ENCODE measurements at regions not wholly inside any gene's neighbourhood (a gene's known extent, or its start where the extent isn't known, plus 50 kb on each side); places are given as distances from the start of the nearest gene placed in this dataset.
"Not testable (repeated sequence)": the region's sequence is repeated elsewhere in the genome, so short reads cannot be mapped to it uniquely, and the experiment has no call there.

- peak in 1 of 2 donors; percentile 30 for DNase-seq
- Histone ChIP-seq H3K9me3 (no peaks in the 10 kb centered on the region), H3K36me3 (no peaks in the 10 kb centered on the region), H3K4me3 (replicated peaks in 1 of 3) (no peak overlapping the region), H3K27ac (no peak overlapping the region), H3K4me1 (peaks cover 0 to 6% of the 10 kb centered on the region in 2 donors), H3K27me3 (no peaks in the 10 kb centered on the region)
- intact Hi-C loops (cut with DNase I), result no loop called here
- 29 to 41% methylated on average over 7 of the region's 7 CpGs for WGBS, 2 donors
- TF ChIP-seq POLR2A (IDR thresholded peaks at IDR 0.05), result no peak
- TF ChIP-seq CTCF (IDR thresholded peaks at IDR 0.05), result no peak
These were observed 54.3 kb upstream of the CIT start for GRCh38 chr12:119931402-119931801.

GRCh38 chr12:119932921-119933320, 55.8 kb upstream of the CIT start:
- intact Hi-C loops (cut with DNase I), result no loop called here
- WGBS, 2 donors, result 72 to 87% methylated on average over 3 of the region's 3 CpGs
- no peak for DNase-seq
- H3K36me3 ChIP-seq, result no peaks in the 10 kb centered on the region
- no peak overlapping the region for H3K4me3 ChIP-seq (replicated peaks in 1 of 3)
- H3K27ac ChIP-seq, result no peak overlapping the region
- H3K27me3 ChIP-seq, result no peaks in the 10 kb centered on the region
- no peak for TF ChIP-seq CTCF (IDR thresholded peaks at IDR 0.05)
- TF ChIP-seq POLR2A (IDR thresholded peaks at IDR 0.05), result no peak
- H3K9me3 ChIP-seq, result no peaks in the 10 kb centered on the region
- H3K4me1 ChIP-seq, result peaks cover 0 to 6% of the 10 kb centered on the region in 2 donors

- H3K4me3 ChIP-seq (replicated peaks in 1 of 3); H3K27ac ChIP-seq; H3K36me3 ChIP-seq; DNase-seq; H3K27me3 ChIP-seq; intact Hi-C loops (cut with DNase I); H3K9me3 ChIP-seq; H3K4me1 ChIP-seq: not testable (repeated sequence)
- 76% methylated on average over 10 of the region's 10 CpGs for WGBS, 2 donors
These were observed 54.3 kb upstream of the BICDL1 start for GRCh38 chr12:119934780-119935179.

GRCh38 chr12:119936705-119937311, 52.2 kb upstream of the BICDL1 start:
- Histone ChIP-seq H3K27me3 (no peaks in the 10 kb centered on the region), H3K4me3 (replicated peaks in 1 of 3) (no peak overlapping the region), H3K27ac (no peak overlapping the region), H3K9me3 (no peaks in the 10 kb centered on the region), H3K4me1 (no peaks in the 10 kb centered on the region), H3K36me3 (no peaks in the 10 kb centered on the region)
- intact Hi-C loops (cut with DNase I), result no loop called here
- TF ChIP-seq CTCF (IDR thresholded peaks at IDR 0.05) (no peak), POLR2A (IDR thresholded peaks at IDR 0.05) (no peak)
- DNase-seq, result no peak
- 44 to 60% methylated on average over 1 of the region's 1 CpG for WGBS, 2 donors

- no peak overlapping the region for H3K4me3 ChIP-seq (replicated peaks in 1 of 3)
- peak; percentile 43 to 53 for DNase-seq
- TF ChIP-seq POLR2A (IDR thresholded peaks at IDR 0.05) (no peak), CTCF (IDR thresholded peaks at IDR 0.05) (peak; percentile 55 to 82 (median 68))
- no peaks in the 10 kb centered on the region for H3K36me3 ChIP-seq
- no peaks in the 10 kb centered on the region for H3K9me3 ChIP-seq
- no peaks in the 10 kb centered on the region for H3K27me3 ChIP-seq
- no peak overlapping the region for H3K27ac ChIP-seq
- WGBS, 2 donors, result 40% methylated on average over 9 of the region's 9 CpGs
- intact Hi-C loops (cut with DNase I), result no loop called here
- no peaks in the 10 kb centered on the region for H3K4me1 ChIP-seq
These were observed 50.9 kb upstream of the BICDL1 start for GRCh38 chr12:119938049-119938667.
